HuH-7 (cell line): ENCODE measurements at regions not wholly inside any gene's neighbourhood (a gene's known extent, or its start where the extent isn't known, plus 50 kb on each side); places are given as distances from the start of the nearest gene placed in this dataset.

Source experiments
- DNase-seq: peaks from one replicate; pipeline ENCODE4 v3.0.0; 2011; ENCODE audit warnings: low spot score

- no peak for DNase-seq
Measured at GRCh38 chr4:86529436-86529835, 64.7 kb upstream of the PTPN13 start.

DNA sequence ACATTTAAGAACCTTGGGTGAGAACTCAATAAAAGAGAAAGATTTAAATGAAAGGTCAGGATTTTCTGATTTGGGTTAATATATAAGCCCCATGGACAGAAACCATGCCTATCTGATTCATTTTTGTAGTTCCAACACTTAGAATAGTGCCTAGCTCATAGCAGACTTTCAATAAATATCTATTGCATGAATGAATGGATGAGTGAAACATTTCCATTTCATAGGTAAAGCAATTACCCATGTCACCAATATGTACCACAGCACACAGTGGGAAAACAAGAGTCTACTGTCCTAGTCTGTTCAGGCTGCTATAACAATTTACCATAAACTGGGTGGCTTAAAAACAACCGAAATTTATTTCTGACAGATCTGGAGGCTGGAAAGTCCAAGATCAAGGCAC, 63.9 kb upstream of the PTPN13 start:
- DNase-seq = no peak

DNA sequence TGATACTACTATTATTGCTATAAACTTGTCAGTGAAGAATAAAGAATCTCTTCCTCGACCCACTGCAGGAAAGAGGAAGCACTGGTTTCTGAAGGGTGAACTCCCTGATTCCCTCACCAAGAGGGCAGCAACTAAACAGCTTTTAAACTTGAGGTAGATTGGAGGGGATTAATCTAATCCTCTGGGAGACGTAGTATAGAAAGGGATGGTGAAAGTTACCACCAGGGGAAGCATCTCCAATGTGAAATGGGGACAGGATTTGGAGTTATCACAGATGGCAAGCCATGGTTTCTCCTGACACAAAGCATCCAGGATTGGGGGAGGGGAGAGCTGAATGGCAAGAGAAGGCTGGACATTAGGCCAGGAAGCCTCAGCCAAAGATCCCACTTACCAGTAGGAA, 62.7 kb upstream of the PTPN13 start:
- DNase-seq = no peak

- DNase-seq = no peak
Measured at GRCh38 chr4:86532851-86533250, 61.3 kb upstream of the PTPN13 start.

GRCh38 chr4:86536151-86536550, 58.0 kb upstream of the PTPN13 start:
- DNase-seq = no peak

GRCh38 chr4:86542319-86543027, 51.6 kb upstream of the PTPN13 start:
- no peak for DNase-seq

- DNase-seq = no peak
Measured at GRCh38 chr4:86543080-86543479, 51.0 kb upstream of the PTPN13 start.

DNA sequence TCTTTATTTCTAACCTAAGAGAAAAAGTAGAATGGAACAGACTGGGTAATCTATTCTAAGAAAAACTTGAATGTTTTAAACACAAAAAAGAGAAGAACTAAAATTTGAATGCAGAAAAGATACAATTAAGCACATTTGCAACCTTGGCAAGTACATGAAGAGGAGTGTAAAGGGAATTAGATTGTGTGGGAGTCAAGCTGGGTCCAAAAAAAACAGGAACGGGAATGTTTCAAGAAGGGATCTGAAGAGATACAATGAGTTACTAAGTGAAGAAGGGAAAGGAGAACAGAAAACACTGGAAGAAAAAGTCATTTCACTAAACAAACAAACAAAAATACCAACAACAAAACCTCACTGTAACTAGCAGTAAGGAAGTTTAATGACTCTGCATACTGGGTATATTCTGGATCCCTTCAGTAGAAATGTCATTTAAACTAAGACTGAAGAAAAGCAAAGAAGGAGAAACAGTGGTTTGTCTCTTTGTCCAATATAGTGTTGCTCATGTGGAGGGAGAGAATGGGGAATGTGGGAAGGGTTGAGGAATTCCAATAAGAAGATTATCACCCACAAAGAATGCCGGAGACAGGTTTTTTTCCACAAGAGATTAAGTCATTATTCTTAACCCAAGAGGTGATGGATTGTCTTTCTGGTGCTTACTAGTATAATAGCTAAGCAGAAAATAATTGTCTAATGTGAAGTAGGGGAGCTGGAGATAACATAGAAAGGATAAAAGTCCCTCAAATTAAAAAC, 50.4 kb upstream of the PTPN13 start:
- DNase-seq = no peak

DNA sequence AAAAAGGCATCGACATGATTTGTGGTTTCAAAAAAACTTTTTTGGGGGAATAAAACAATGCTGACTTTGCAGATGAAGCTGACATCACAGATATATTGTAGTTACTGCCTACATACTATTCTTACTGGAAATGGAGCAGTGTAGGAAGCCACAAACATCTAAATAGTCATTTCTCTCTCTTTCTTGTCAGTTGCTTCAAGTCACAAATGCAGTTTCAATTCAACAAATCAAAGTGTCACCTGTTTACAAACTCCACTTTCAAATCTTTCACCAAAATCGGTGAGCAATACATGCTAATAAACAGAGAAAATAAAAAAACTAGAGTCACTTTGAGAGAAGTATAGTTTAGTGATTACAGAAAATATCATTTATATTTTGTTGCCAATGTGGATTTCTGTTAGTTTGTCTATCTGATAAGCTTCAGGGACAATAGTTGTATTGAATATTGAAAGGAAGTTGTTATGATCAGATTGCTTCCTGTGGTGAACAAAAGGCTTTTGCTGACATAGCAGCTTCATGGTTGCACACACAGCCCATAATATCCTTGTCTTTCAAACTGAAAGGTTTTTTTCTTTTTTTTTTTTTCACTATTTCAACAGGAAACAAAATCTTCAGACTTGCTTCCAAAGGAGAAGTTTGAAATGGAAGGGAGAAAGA, 49.7 kb upstream of the PTPN13 start:
- no peak for DNase-seq
